HepG2 (cell line): ENCODE measurements at regions not wholly inside any gene's neighbourhood (a gene's known extent, or its start where the extent isn't known, plus 50 kb on each side); places are given as distances from the start of the nearest gene placed in this dataset.

Experiments used
- ATAC-seq: fragments of 200-7000 bp; cut with Tn5 transposase; 3 replicates; pipeline ENCODE4 v1.9.1; 2020; ENCODE audit warnings: mild to moderate bottlenecking, moderate library complexity
- BruUV-seq: library from RNA; stranded (reverse); fragments of 400-500 nt; replicated peaks from 2 replicates; lab custom pipeline; 2021; lab: Mats Ljungman, UMichigan
- CTCF ChIA-PET: fragments of 300-600 bp; formaldehyde crosslinking; extraction: SDS; loops from one replicate; lab custom pipeline; 2021; ENCODE audit warnings: low total read pairs, inconsistent platforms, low intra/inter-chr PET ratio; lab: Yijun Ruan, JAX
- POLR2A ChIA-PET: fragments of 350-600 bp; sonication (Branson Sonifier 250); formaldehyde crosslinking; loops from one replicate; lab custom pipeline; 2020; ENCODE audit warnings: antibody characterized with exemption, inconsistent platforms; lab: Yijun Ruan, JAX
- DNase-seq: peaks from one replicate; pipeline ENCODE4 v3.0.0-alpha.2; 2015; ENCODE audit warnings: low spot score
- FAIRE-seq: peaks from 3 replicates; lab custom pipeline; 2011; peaks lifted over from hg19 to GRCh38; lab: Jason Lieb, UNC
- H2AFZ ChIP-seq: one replicate; pipeline ENCODE4 v1.6.1; 2011; ENCODE audit warnings: low read length, inconsistent platforms
- H3K27ac ChIP-seq: fragments of 300-600 bp; 3 replicates; pipeline ENCODE4 v1.8.0; 2011; ENCODE audit warnings: mixed run types, mild to moderate bottlenecking, mixed read lengths, low read length, inconsistent platforms; ENCODE audit not compliant: insufficient read depth; ENCODE audit errors: extremely low read length
- H3K27me3 ChIP-seq, 2 experiments: fragments of 200-600 bp in 1 of 2; 2 replicates in 1 of 2; 3 replicates in 1 of 2; pipeline versions ENCODE4 v1.6.0 to v1.8.0; 2011; ENCODE audit warnings: low read length in 2 of 2, mild to moderate bottlenecking in 2 of 2, moderate library complexity in 2 of 2, inconsistent platforms in 1 of 2; ENCODE audit not compliant: insufficient read depth in 2 of 2, control insufficient read depth in 1 of 2
- H3K36me3 ChIP-seq, 2 experiments: fragments of 200-600 bp in 1 of 2; replicated peaks in 1 of 2; 2 replicates in 1 of 2; 3 replicates in 1 of 2; pipeline versions ENCODE4 v1.5.1 to v1.8.0; 2011; ENCODE audit warnings: low read length in 2 of 2, inconsistent platforms in 1 of 2; ENCODE audit not compliant: insufficient read depth in 2 of 2, control insufficient read depth in 1 of 2
- H3K4me1 ChIP-seq: 2 replicates; pipeline ENCODE4 v1.5.1; 2012; ENCODE audit warnings: low read length, inconsistent platforms; ENCODE audit not compliant: insufficient read depth
- H3K4me2 ChIP-seq: 2 replicates; pipeline ENCODE4 v1.6.0; 2011; ENCODE audit warnings: low read depth, low read length, inconsistent platforms
- H3K4me3 ChIP-seq, 3 experiments: fragments of 200-600 bp in 1 of 3; sonication (generic), shearing (Covaris generic) in 1 of 3; replicated peaks in 1 of 3; 2 replicates each; pipeline ENCODE4 v1.5.1; 2011 to 2016; ENCODE audit warnings: low read length in 3 of 3, inconsistent platforms in 2 of 3, low read depth in 2 of 3, mild to moderate bottlenecking in 2 of 3, control low read depth in 1 of 3, mixed read lengths in 1 of 3; ENCODE audit not compliant: insufficient read depth in 1 of 3
- H3K79me2 ChIP-seq: one replicate; pipeline ENCODE4 v1.6.1; 2011; ENCODE audit warnings: low read length, inconsistent platforms; ENCODE audit not compliant: insufficient read depth
- H3K9ac ChIP-seq: 2 replicates; pipeline ENCODE4 v1.6.0; 2011; ENCODE audit warnings: mild to moderate bottlenecking, low read depth, low read length, inconsistent platforms; ENCODE audit not compliant: insufficient read depth
- H3K9me3 ChIP-seq: 2 replicates; pipeline ENCODE4 v1.5.1; 2012; ENCODE audit warnings: mild to moderate bottlenecking, low read length
- H4K20me1 ChIP-seq: 2 replicates; pipeline ENCODE4 v1.6.0; 2011; ENCODE audit warnings: inconsistent platforms, mild to moderate bottlenecking, low read length, moderate library complexity; ENCODE audit not compliant: insufficient read depth
- FOXA1 ChIP-seq, 2 experiments: fragments of 450-650 bp in 1 of 2; sonication (generic) in 1 of 2; formaldehyde crosslinking in 1 of 2; IDR thresholded peaks; 2 replicates each; pipeline versions ENCODE4 v1.4.0 to v1.6.1; 2016 to 2020; ENCODE audit warnings: missing genetic modification reagents in 1 of 2
- KDM3A ChIP-seq: IDR thresholded peaks from 2 replicates; pipeline ENCODE4 v1.6.1; 2018; ENCODE audit warnings: low read depth, missing compliant biosample characterization
- SIN3A ChIP-seq: IDR thresholded peaks from 2 replicates; pipeline ENCODE4 v1.6.1; 2011; ENCODE audit warnings: low read depth, mild to moderate bottlenecking, control low read depth, low read length, borderline replicate concordance
- SRF ChIP-seq: IDR thresholded peaks from 2 replicates; pipeline ENCODE4 v1.6.1; 2011; ENCODE audit warnings: mild to moderate bottlenecking, low read depth, low read length, moderate library complexity
- SRSF9 ChIP-seq: fragments of 200-400 bp; formaldehyde crosslinking; IDR thresholded peaks from 2 replicates; pipeline ENCODE4 v1.6.1; 2018; ENCODE audit warnings: borderline replicate concordance, mild to moderate bottlenecking, low read depth, low read length; ENCODE audit not compliant: insufficient read depth, poor library complexity, severe bottlenecking
- YY1 ChIP-seq: IDR thresholded peaks from 2 replicates; pipeline ENCODE4 v1.6.1; 2011; ENCODE audit warnings: low read length, low read depth, moderate library complexity, mild to moderate bottlenecking; ENCODE audit not compliant: insufficient read depth, insufficient replicate concordance
- ZBTB43 ChIP-seq: sonication (generic); formaldehyde crosslinking; conservative IDR thresholded peaks from 2 replicates; pipeline ENCODE4 v1.4.0; 2020; ENCODE audit warnings: missing genetic modification reagents
- ZNF296 ChIP-seq: sonication (generic); formaldehyde crosslinking; conservative IDR thresholded peaks from 2 replicates; pipeline ENCODE4 v1.5.0; 2020; ENCODE audit warnings: mild to moderate bottlenecking, missing genetic modification reagents
- ZNF414 ChIP-seq: sonication (generic); formaldehyde crosslinking; IDR thresholded peaks from 2 replicates; pipeline ENCODE4 v1.5.0; 2020; ENCODE audit warnings: missing genetic modification reagents
- ZNF709 ChIP-seq: sonication (generic); formaldehyde crosslinking; IDR thresholded peaks from 2 replicates; pipeline ENCODE4 v1.5.0; 2020; ENCODE audit warnings: mild to moderate bottlenecking, missing genetic modification reagents
- ZNF770 ChIP-seq: sonication (generic); formaldehyde crosslinking; IDR thresholded peaks from 2 replicates; pipeline ENCODE4 v1.5.0; 2020; ENCODE audit warnings: mild to moderate bottlenecking, missing genetic modification reagents
- WGBS: methylation state at CpG from one replicate; pipeline ENCODE4 v1.1.6; 2017; ENCODE audit warnings: low lambda C conversion rate; 5-methylcytosine and 5-hydroxymethylcytosine counted together
- in situ Hi-C: cut with HindIII; loops from 2 replicates; pipeline ENCODE4 v1.10.0; 2017; ENCODE audit warnings: low pct_unique_long_range_greater_than_20kb; ENCODE audit not compliant: extremely low pct_ligation_motif_present
- intact Hi-C: fragments of 100-400 bp; cut with micrococcal nuclease; formaldehyde crosslinking; loops from one replicate; pipeline ENCODE4 v1.10.0; 2022; ENCODE audit not compliant: unreplicated experiment

- in situ Hi-C loops (no loop called here), intact Hi-C loops (no loop called here)
- no peaks in the 10 kb centered on the region for H3K36me3 ChIP-seq
- H3K4me1 ChIP-seq, result no peaks in the 10 kb centered on the region
- no peak for ATAC-seq
- CTCF ChIA-PET, result no interaction called here
- H3K4me2 ChIP-seq, result no peak overlapping the region
- no peak overlapping the region for H3K27ac ChIP-seq
- no peak overlapping the region for H2AFZ ChIP-seq
- H4K20me1 ChIP-seq, result no peaks in the 10 kb centered on the region
- no peak for DNase-seq
- no peaks in the 10 kb centered on the region for H3K9me3 ChIP-seq
- 16% methylated on average over 11 of the region's 11 CpGs for WGBS
- BruUV-seq, result no TSS peak
- H3K79me2 ChIP-seq, result no peaks in the 10 kb centered on the region
- H3K27me3 ChIP-seq, result peaks cover 5 to 60% of the 10 kb centered on the region in 2 experiments
- TF ChIP-seq SRF (no peak), YY1 (no peak), ZNF296 (CRISPR knock-in tag) (no peak), KDM3A (no peak), SIN3A (no peak)
- H3K9ac ChIP-seq, result no peak overlapping the region
- no peak overlapping the region for H3K4me3 ChIP-seq
- POLR2A ChIA-PET, result no interaction called here
- no peak for FAIRE-seq
Observed at GRCh38 chr22:44599500-44600140, 101.6 kb upstream of the RTL6 start.

GRCh38 chr22:44599084-44599483 lies 101.1 kb upstream of the RTL6 start:
- H3K36me3 ChIP-seq, result no peaks in the 10 kb centered on the region
- H3K4me3 ChIP-seq, result no peak overlapping the region
- H3K4me1 ChIP-seq, result no peaks in the 10 kb centered on the region
- WGBS, result 3% methylated on average over 6 of the region's 9 CpGs
- peaks cover 5 to 61% of the 10 kb centered on the region in 2 experiments for H3K27me3 ChIP-seq
- H2AFZ ChIP-seq, result no peak overlapping the region
- intact Hi-C loops (no loop called here), in situ Hi-C loops (no loop called here)
- no peaks in the 10 kb centered on the region for H3K79me2 ChIP-seq
- H3K9ac ChIP-seq, result no peak overlapping the region
- H4K20me1 ChIP-seq, result no peaks in the 10 kb centered on the region
- BruUV-seq, result no TSS peak
- ATAC-seq (no peak; the same call in 2 of the 3 replicates), DNase-seq (no peak), FAIRE-seq (no peak)
- POLR2A ChIA-PET, result no interaction called here
- CTCF ChIA-PET, result no interaction called here
- H3K4me2 ChIP-seq, result no peak overlapping the region
- no peak overlapping the region for H3K27ac ChIP-seq
- no peaks in the 10 kb centered on the region for H3K9me3 ChIP-seq
- TF ChIP-seq FOXA1 (IDR thresholded peaks at IDR 0.05) (no peak), FOXA1 (CRISPR knock-in tag; IDR thresholded peaks at IDR 0.05) (no peak), ZNF770 (no peak), ZNF709 (CRISPR knock-in tag) (no peak), SRSF9 (no peak), ZNF414 (CRISPR knock-in tag) (no peak), ZBTB43 (CRISPR knock-in tag) (no peak)
